Suprapubic skin (tissue), 4 donors: ENCODE measurements at regions not wholly inside any gene's neighbourhood (a gene's known extent, or its start where the extent isn't known, plus 50 kb on each side); places are given as distances from the start of the nearest gene placed in this dataset.

Source experiments
- CTCF ChIP-seq, 2 donors: fragments of 200-600 bp in 1 of 2; fragments of 450-650 bp in 1 of 2; sonication (generic) in 1 of 2; IDR thresholded peaks; one replicate each; pipeline ENCODE4 v1.5.1; 2016 to 2019; ENCODE audit warnings: antibody characterized with exemption in 2 of 2, mild to moderate bottlenecking in 1 of 2, moderate library complexity in 1 of 2
- EP300 ChIP-seq: sonication (generic); formaldehyde crosslinking; IDR thresholded peaks from one replicate; pipeline ENCODE4 v1.6.1; 2017; ENCODE audit warnings: antibody characterized with exemption
- POLR2A ChIP-seq, 2 donors: fragments of 450-650 bp; IDR thresholded peaks; one replicate each; pipeline ENCODE4 v1.6.1; 2017; ENCODE audit warnings: antibody characterized with exemption in 2 of 2, mild to moderate bottlenecking in 2 of 2, moderate library complexity in 2 of 2
- POLR2AphosphoS5 ChIP-seq, 3 donors: sonication (generic); formaldehyde crosslinking; IDR thresholded peaks; one replicate each; pipeline ENCODE4 v1.6.1; 2017; ENCODE audit warnings: antibody characterized with exemption in 3 of 3

- no peak for TF ChIP-seq POLR2AphosphoS5 (IDR thresholded peaks at IDR 0.05)
- TF ChIP-seq CTCF (IDR thresholded peaks at IDR 0.05), result no peak
- TF ChIP-seq POLR2A (IDR thresholded peaks at IDR 0.05), result no peak
- TF ChIP-seq EP300, result no peak
These were observed 290.9 kb downstream of the LRIG3 start for GRCh38 chr12:58629376-58629775.
